CD4-positive, alpha-beta T cell treated with Interleukin-21 for 1 hour (primary cell): ENCODE measurements at regions not wholly inside any gene's neighbourhood (a gene's known extent, or its start where the extent isn't known, plus 50 kb on each side); places are given as distances from the start of the nearest gene placed in this dataset.
"Not testable (repeated sequence)": the region's sequence is repeated elsewhere in the genome, so short reads cannot be mapped to it uniquely, and the experiment has no call there.

Source experiments
- DNase-seq: peaks from one replicate; pipeline ENCODE4 v3.0.0-alpha.2; 2020

- no peak for DNase-seq
Measured at GRCh38 chr12:83997423-83997822, 915.2 kb downstream of the SLC6A15 start.

- DNase-seq, result no peak
Measured at GRCh38 chr12:83996671-83997070, 915.9 kb downstream of the SLC6A15 start.

- DNase-seq, result no peak
Measured at GRCh38 chr12:83985084-83985483, 927.5 kb downstream of the SLC6A15 start.

GRCh38 chr12:83980398-83980797 lies 932.2 kb downstream of the SLC6A15 start:
- no peak for DNase-seq

- no peak for DNase-seq
Measured at GRCh38 chr12:83979785-83980184, 932.8 kb downstream of the SLC6A15 start.

GRCh38 chr12:83971781-83972180 lies 940.8 kb downstream of the SLC6A15 start:
- DNase-seq, result no peak

- no peak for DNase-seq
Measured at GRCh38 chr12:83960767-83961166, 951.8 kb downstream of the SLC6A15 start.

- no peak for DNase-seq
Measured at GRCh38 chr12:83958997-83959396, 953.6 kb downstream of the SLC6A15 start.

GRCh38 chr12:83954956-83955601 lies 957.5 kb downstream of the SLC6A15 start:
- no peak for DNase-seq

- DNase-seq, result no peak
Measured at GRCh38 chr12:83954071-83954789, 958.4 kb downstream of the SLC6A15 start.

GRCh38 chr12:83945871-83946270 lies 966.7 kb downstream of the SLC6A15 start:
- no peak for DNase-seq

- DNase-seq, result no peak
Measured at GRCh38 chr12:83939718-83940117, 972.9 kb downstream of the SLC6A15 start.

- no peak for DNase-seq
Measured at GRCh38 chr12:83933615-83934014, 979.0 kb downstream of the SLC6A15 start.

- DNase-seq, result no peak
Measured at GRCh38 chr12:83932011-83932410, 980.6 kb downstream of the SLC6A15 start.

GRCh38 chr12:83931451-83931850 lies 981.1 kb downstream of the SLC6A15 start:
- no peak for DNase-seq

- not testable (repeated sequence) for DNase-seq
Measured at GRCh38 chr12:83929792-83930191, 982.8 kb downstream of the SLC6A15 start.

- no peak for DNase-seq
Measured at GRCh38 chr12:83920821-83921547, 991.6 kb downstream of the SLC6A15 start.

- DNase-seq, result no peak
Measured at GRCh38 chr12:83919081-83919480, 993.5 kb downstream of the SLC6A15 start.

- DNase-seq, result no peak
Measured at GRCh38 chr12:83904175-83904574, 1008.4 kb downstream of the SLC6A15 start.

- no peak for DNase-seq
Measured at GRCh38 chr12:83896416-83896815, 1016.2 kb downstream of the SLC6A15 start.

GRCh38 chr12:83893101-83893500 lies 1019.5 kb downstream of the SLC6A15 start:
- DNase-seq, result no peak

GRCh38 chr12:83889745-83890144 lies 1022.9 kb downstream of the SLC6A15 start:
- DNase-seq, result no peak

- DNase-seq, result no peak
Measured at GRCh38 chr12:83886479-83886878, 1026.1 kb downstream of the SLC6A15 start.
